Large intestine (tissue), 3 donors: ENCODE measurements at regions not wholly inside any gene's neighbourhood (a gene's known extent, or its start where the extent isn't known, plus 50 kb on each side); places are given as distances from the start of the nearest gene placed in this dataset.
A peak's percentile ranks its signal among the peaks of the same experiment; 100 is the strongest.

ENCODE experiments used
- DNase-seq, 2 donors: peaks; one replicate each; pipeline versions ENCODE4 v3.0.0 to v3.0.0-alpha.2; 2013
- H3K27ac ChIP-seq: one replicate; pipeline ENCODE4 v1.5.1; 2013; ENCODE audit warnings: low read length
- H3K27me3 ChIP-seq: 2 replicates; pipeline ENCODE4 v1.6.1; 2013; ENCODE audit warnings: low read length; ENCODE audit not compliant: control insufficient read depth, insufficient read depth
- H3K36me3 ChIP-seq: 2 replicates; pipeline ENCODE4 v1.6.1; 2013; ENCODE audit warnings: low read length; ENCODE audit not compliant: control insufficient read depth, insufficient read depth
- H3K4me1 ChIP-seq: one replicate; pipeline ENCODE4 v1.6.1; 2013; ENCODE audit warnings: low read length; ENCODE audit not compliant: control insufficient read depth, insufficient read depth
- H3K4me3 ChIP-seq: one replicate; pipeline ENCODE4 v1.5.1; 2013; ENCODE audit warnings: low read length
- H3K9me3 ChIP-seq: one replicate; pipeline ENCODE4 v1.6.1; 2013; ENCODE audit warnings: mild to moderate bottlenecking, low read depth, low read length, moderate library complexity; ENCODE audit not compliant: control insufficient read depth
- WGBS: methylation state at CpG from one replicate; pipeline ENCODE4 v1.1.5; 2013; ENCODE audit warnings: low lambda C conversion rate; ENCODE audit not compliant: insufficient coverage; 5-methylcytosine and 5-hydroxymethylcytosine counted together

- WGBS, result no CpG with 5 or more reads among the region's 1 CpG
- no peak for DNase-seq
- no peaks in the 10 kb centered on the region for H3K36me3 ChIP-seq
- no peak overlapping the region for H3K27ac ChIP-seq
- peaks cover 3% of the 10 kb centered on the region for H3K9me3 ChIP-seq
- H3K27me3 ChIP-seq, result no peaks in the 10 kb centered on the region
- H3K4me3 ChIP-seq, result no peak overlapping the region
- no peaks in the 10 kb centered on the region for H3K4me1 ChIP-seq
Measured at GRCh38 chr11:15613789-15614188, 499.1 kb downstream of the INSC start.

GRCh38 chr11:15615398-15616096 lies 500.8 kb downstream of the INSC start:
- no peaks in the 10 kb centered on the region for H3K9me3 ChIP-seq
- WGBS, result no CpG with 5 or more reads among the region's 2 CpGs
- H3K4me1 ChIP-seq, result peaks cover 4% of the 10 kb centered on the region
- no peaks in the 10 kb centered on the region for H3K27me3 ChIP-seq
- no peak overlapping the region for H3K4me3 ChIP-seq
- DNase-seq, result no peak
- no peaks in the 10 kb centered on the region for H3K36me3 ChIP-seq
- H3K27ac ChIP-seq, result no peak overlapping the region

- Histone ChIP-seq H3K4me1 (peaks cover 4% of the 10 kb centered on the region), H3K9me3 (no peaks in the 10 kb centered on the region), H3K4me3 (no peak overlapping the region), H3K27me3 (no peaks in the 10 kb centered on the region), H3K27ac (no peak overlapping the region), H3K36me3 (no peaks in the 10 kb centered on the region)
- no CpG with 5 or more reads among the region's 13 CpGs for WGBS
- no peak for DNase-seq
Measured at GRCh38 chr11:15616130-15617105, 501.7 kb downstream of the INSC start.

- WGBS, result no CpG with 5 or more reads among the region's 5 CpGs
- Histone ChIP-seq H3K4me1 (peaks cover 4% of the 10 kb centered on the region), H3K9me3 (no peaks in the 10 kb centered on the region), H3K27ac (no peak overlapping the region), H3K27me3 (no peaks in the 10 kb centered on the region), H3K36me3 (no peaks in the 10 kb centered on the region), H3K4me3 (no peak overlapping the region)
- no peak for DNase-seq
Measured at GRCh38 chr11:15617126-15617525, 502.4 kb downstream of the INSC start.

- no peaks in the 10 kb centered on the region for H3K9me3 ChIP-seq
- H3K27me3 ChIP-seq, result no peaks in the 10 kb centered on the region
- WGBS, result no CpG with 5 or more reads among the region's 2 CpGs
- no peaks in the 10 kb centered on the region for H3K36me3 ChIP-seq
- no peak overlapping the region for H3K27ac ChIP-seq
- H3K4me3 ChIP-seq, result no peak overlapping the region
- peaks cover 4% of the 10 kb centered on the region for H3K4me1 ChIP-seq
- peak in 1 of 2 donors; percentile 46 for DNase-seq
Measured at GRCh38 chr11:15618583-15619032, 503.9 kb downstream of the INSC start.

GRCh38 chr11:15621565-15621964 lies 506.8 kb downstream of the INSC start:
- Histone ChIP-seq H3K4me3 (no peak overlapping the region), H3K4me1 (peaks cover 18% of the 10 kb centered on the region), H3K27me3 (no peaks in the 10 kb centered on the region), H3K36me3 (no peaks in the 10 kb centered on the region), H3K27ac (no peak overlapping the region), H3K9me3 (no peaks in the 10 kb centered on the region)
- DNase-seq, result no peak
- no CpG with 5 or more reads among the region's 5 CpGs for WGBS

- H3K4me3 ChIP-seq, result no peak overlapping the region
Measured at GRCh38 chr11:15622231-15622890, 507.6 kb downstream of the INSC start.

GRCh38 chr11:15624701-15625100 lies 510.0 kb downstream of the INSC start:
- 60% methylated on average over 1 of the region's 4 CpGs for WGBS
- H3K4me3 ChIP-seq, result no peak overlapping the region
- no peaks in the 10 kb centered on the region for H3K9me3 ChIP-seq
- peak overlapping the region; percentile 80 for H3K27ac ChIP-seq
- no peaks in the 10 kb centered on the region for H3K27me3 ChIP-seq
- DNase-seq, result peak; percentile 79 to 89
- no peaks in the 10 kb centered on the region for H3K36me3 ChIP-seq
- H3K4me1 ChIP-seq, result peaks cover 14% of the 10 kb centered on the region

More at GRCh38 chr11:15622231-15622890, 507.6 kb downstream of the INSC start:
- no peak for DNase-seq
- Histone ChIP-seq H3K9me3 (no peaks in the 10 kb centered on the region), H3K4me1 (peaks cover 18% of the 10 kb centered on the region), H3K27me3 (no peaks in the 10 kb centered on the region), H3K36me3 (no peaks in the 10 kb centered on the region), H3K27ac (no peak overlapping the region)
- WGBS, result no CpG with 5 or more reads among the region's 8 CpGs

GRCh38 chr11:15625691-15626090 lies 511.0 kb downstream of the INSC start:
- Histone ChIP-seq H3K9me3 (no peaks in the 10 kb centered on the region), H3K36me3 (no peaks in the 10 kb centered on the region), H3K27me3 (no peaks in the 10 kb centered on the region), H3K4me3 (no peak overlapping the region), H3K27ac (peak overlapping the region; percentile 80), H3K4me1 (peaks cover 19% of the 10 kb centered on the region)
- 100% methylated on average over 1 of the region's 2 CpGs for WGBS
- DNase-seq, result no peak

GRCh38 chr11:15627560-15627959 lies 512.8 kb downstream of the INSC start:
- Histone ChIP-seq H3K4me1 (peaks cover 25% of the 10 kb centered on the region), H3K27ac (no peak overlapping the region), H3K27me3 (no peaks in the 10 kb centered on the region), H3K36me3 (no peaks in the 10 kb centered on the region), H3K9me3 (no peaks in the 10 kb centered on the region), H3K4me3 (no peak overlapping the region)
- DNase-seq, result no peak
